HCT116 (cell line): ENCODE measurements at regions not wholly inside any gene's neighbourhood (a gene's known extent, or its start where the extent isn't known, plus 50 kb on each side); places are given as distances from the start of the nearest gene placed in this dataset.

Source experiments
- ATAC-seq: fragments of 200-7000 bp; cut with Tn5 transposase; 2 replicates; pipeline ENCODE4 v1.9.1; 2020; ENCODE audit warnings: mild to moderate bottlenecking, moderate library complexity
- BruUV-seq: library from RNA; stranded (reverse); fragments of 400-500 nt; replicated peaks from 2 replicates; lab custom pipeline; 2021; lab: Mats Ljungman, UMichigan
- CTCF ChIA-PET: fragments of 300-600 bp; sonication (Branson Sonifier 250); formaldehyde crosslinking; loops from one replicate; lab custom pipeline; 2021; ENCODE audit warnings: antibody characterized with exemption; lab: Charles Lee
- POLR2A ChIA-PET: fragments of 300-600, 350-600 bp; sonication (Branson Sonifier 250); formaldehyde crosslinking; loops from one replicate; lab custom pipeline; 2021; ENCODE audit warnings: antibody characterized with exemption; lab: Charles Lee
- RAD21 ChIA-PET, 2 experiments: fragments of 300-600 bp; sonication (Branson Sonifier 250); formaldehyde crosslinking; loops; one replicate each; lab custom pipeline; 2023; ENCODE audit warnings: low total read pairs in 2 of 2; ENCODE audit not compliant: uncharacterized antibody in 2 of 2, unreplicated experiment in 2 of 2, low non-redundant PET in 1 of 2; lab: Charles Lee
- DNase-seq: peaks from one replicate; pipeline ENCODE4 v3.0.0-alpha.2; 2010; ENCODE audit warnings: low read depth, low spot score
- H2AFZ ChIP-seq: fragments of 200-600 bp; shearing (Covaris generic), sonication (generic); 2 replicates; pipeline ENCODE4 v1.6.1; 2017; ENCODE audit warnings: low read depth, mixed run types, mixed read lengths, antibody characterized with exemption, low read length; ENCODE audit not compliant: poor library complexity, severe bottlenecking
- H3K27ac ChIP-seq: 2 replicates; pipeline ENCODE4 v1.5.1; 2012; ENCODE audit warnings: low read depth, low read length
- H3K27me3 ChIP-seq: fragments of 200-600 bp; sonication (generic); 2 replicates; pipeline ENCODE4 v1.6.1; 2016; ENCODE audit warnings: mixed run types, low read length, mixed read lengths; ENCODE audit not compliant: insufficient read depth
- H3K36me3 ChIP-seq, 2 experiments: fragments of 200-500 bp in 1 of 2; fragments of 200-600 bp in 1 of 2; sonication (Bioruptor generic) in 1 of 2; sonication (generic) in 1 of 2; 2 replicates each; pipeline versions ENCODE4 v1.5.1 to v1.6.1; 2014 to 2016; ENCODE audit warnings: low read length in 2 of 2, inconsistent platforms in 1 of 2, mixed read lengths in 1 of 2, mixed run types in 1 of 2; ENCODE audit not compliant: insufficient read depth in 2 of 2, control insufficient read depth in 1 of 2
- H3K4me1 ChIP-seq, 2 experiments: fragments of 200-600 bp in 1 of 2; sonication (generic) in 1 of 2; 2 replicates each; pipeline versions ENCODE4 v1.5.1 to v1.6.1; 2012 to 2017; ENCODE audit warnings: low read length in 2 of 2, inconsistent platforms in 1 of 2, mild to moderate bottlenecking in 1 of 2, mixed read lengths in 1 of 2, mixed run types in 1 of 2, moderate library complexity in 1 of 2; ENCODE audit not compliant: insufficient read depth in 2 of 2, control insufficient read depth in 1 of 2
- H3K4me2 ChIP-seq: fragments of 200-600 bp; sonication (generic); 2 replicates; pipeline ENCODE4 v1.6.1; 2017; ENCODE audit warnings: mixed run types, low read length, mixed read lengths
- H3K4me3 ChIP-seq, 2 experiments: fragments of 200-600 bp in 1 of 2; sonication (generic) in 1 of 2; replicated peaks in 1 of 2; 2 replicates each; pipeline ENCODE4 v1.5.1; 2011 to 2016; ENCODE audit warnings: low read length in 2 of 2, control low read depth in 1 of 2, low read depth in 1 of 2, mild to moderate bottlenecking in 1 of 2, mixed read lengths in 1 of 2, mixed run types in 1 of 2
- H3K79me2 ChIP-seq: fragments of 200-600 bp; sonication (generic); 2 replicates; pipeline ENCODE4 v1.6.1; 2017; ENCODE audit warnings: mild to moderate bottlenecking, mixed run types, low read length, moderate library complexity, mixed read lengths; ENCODE audit not compliant: insufficient read depth
- H3K9ac ChIP-seq: fragments of 200-600 bp; sonication (generic); 2 replicates; pipeline ENCODE4 v1.6.1; 2016; ENCODE audit warnings: low read length, mixed read lengths
- H3K9me2 ChIP-seq: fragments of 200-600 bp; sonication (generic), shearing (Covaris generic); 2 replicates; pipeline ENCODE4 v1.6.1; 2017; ENCODE audit warnings: mixed run types, mild to moderate bottlenecking, moderate library complexity; ENCODE audit not compliant: insufficient read depth
- H3K9me3 ChIP-seq, 2 experiments: fragments of 200-500 bp in 1 of 2; fragments of 200-600 bp in 1 of 2; sonication (Bioruptor generic) in 1 of 2; sonication (generic) in 1 of 2; 2 replicates each; pipeline ENCODE4 v1.6.1; 2014 to 2017; ENCODE audit warnings: low read length in 2 of 2, mixed read lengths in 2 of 2, inconsistent platforms in 1 of 2, low read depth in 1 of 2, mild to moderate bottlenecking in 1 of 2, mixed run types in 1 of 2, moderate library complexity in 1 of 2; ENCODE audit not compliant: control insufficient read depth in 1 of 2, insufficient read depth in 1 of 2
- H4K20me1 ChIP-seq: fragments of 200-600 bp; sonication (generic), shearing (Covaris generic); 2 replicates; pipeline ENCODE4 v1.6.1; 2017; ENCODE audit warnings: mixed run types, mild to moderate bottlenecking, moderate library complexity; ENCODE audit not compliant: insufficient read depth
- CEBPB ChIP-seq: IDR thresholded peaks from 2 replicates; pipeline ENCODE4 v1.6.1; 2012; ENCODE audit warnings: low read depth
- ELF1 ChIP-seq: IDR thresholded peaks from 2 replicates; pipeline ENCODE4 v1.6.1; 2012; ENCODE audit warnings: low read depth, borderline replicate concordance
- EZH2 ChIP-seq: fragments of 200-600 bp; sonication (generic); IDR thresholded peaks from 2 replicates; pipeline ENCODE4 v1.6.1; 2017; ENCODE audit warnings: antibody characterized with exemption, mixed run types
- FOSL1 ChIP-seq: IDR thresholded peaks from 2 replicates; pipeline ENCODE4 v1.6.1; 2012; ENCODE audit warnings: low read depth
- JUND ChIP-seq: IDR thresholded peaks from 2 replicates; pipeline ENCODE4 v1.6.1; 2012
- SRF ChIP-seq: IDR thresholded peaks from 2 replicates; pipeline ENCODE4 v1.6.1; 2012; ENCODE audit warnings: low read depth
- intact Hi-C: fragments of 100-400 bp; cut with micrococcal nuclease; formaldehyde crosslinking; loops from 2 replicates; pipeline ENCODE4 v1.10.0; 2022
- TF ChIP-seq, protein P1 (sequence below): IDR thresholded peaks from 2 replicates; pipeline ENCODE4 v1.6.1; 2011; ENCODE audit warnings: mild to moderate bottlenecking, low read length, moderate library complexity; ENCODE audit not compliant: insufficient replicate concordance; ENCODE audit errors: extremely low read depth

DNA sequence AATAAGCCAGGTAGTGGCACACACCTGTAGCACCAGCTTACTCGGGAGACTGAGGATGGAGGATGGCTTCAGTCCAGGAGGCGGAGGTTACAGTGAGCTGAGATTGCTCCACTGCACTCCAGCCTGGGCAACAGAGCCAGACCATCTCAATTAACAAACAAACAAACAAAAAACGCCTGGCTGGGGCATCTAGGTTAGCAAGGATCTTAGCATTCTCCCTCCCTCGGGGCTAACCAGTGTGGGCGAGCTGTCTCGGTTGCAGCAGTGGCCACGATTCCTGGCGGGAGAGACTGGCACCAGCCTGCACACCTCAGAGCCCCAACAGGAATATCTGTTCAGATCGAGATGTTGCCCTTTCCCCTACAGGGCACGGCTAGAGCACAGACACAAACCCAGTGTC lies 91.3 kb upstream of the KCTD7 start:
- Histone ChIP-seq H3K4me1 (peaks cover 9 to 16% of the 10 kb centered on the region in 2 experiments), H3K9me3 (no peaks in the 10 kb centered on the region), H3K79me2 (no peaks in the 10 kb centered on the region), H3K9me2 (no peaks in the 10 kb centered on the region), H3K27me3 (no peaks in the 10 kb centered on the region), H3K36me3 (no peaks in the 10 kb centered on the region; a peak in 1 of 4 replicates)
- DNase-seq, result no peak
- TF ChIP-seq EZH2 (no peak), CEBPB (no peak), JUND (no peak), SRF (no peak)
- TF ChIP-seq, protein P1, sequence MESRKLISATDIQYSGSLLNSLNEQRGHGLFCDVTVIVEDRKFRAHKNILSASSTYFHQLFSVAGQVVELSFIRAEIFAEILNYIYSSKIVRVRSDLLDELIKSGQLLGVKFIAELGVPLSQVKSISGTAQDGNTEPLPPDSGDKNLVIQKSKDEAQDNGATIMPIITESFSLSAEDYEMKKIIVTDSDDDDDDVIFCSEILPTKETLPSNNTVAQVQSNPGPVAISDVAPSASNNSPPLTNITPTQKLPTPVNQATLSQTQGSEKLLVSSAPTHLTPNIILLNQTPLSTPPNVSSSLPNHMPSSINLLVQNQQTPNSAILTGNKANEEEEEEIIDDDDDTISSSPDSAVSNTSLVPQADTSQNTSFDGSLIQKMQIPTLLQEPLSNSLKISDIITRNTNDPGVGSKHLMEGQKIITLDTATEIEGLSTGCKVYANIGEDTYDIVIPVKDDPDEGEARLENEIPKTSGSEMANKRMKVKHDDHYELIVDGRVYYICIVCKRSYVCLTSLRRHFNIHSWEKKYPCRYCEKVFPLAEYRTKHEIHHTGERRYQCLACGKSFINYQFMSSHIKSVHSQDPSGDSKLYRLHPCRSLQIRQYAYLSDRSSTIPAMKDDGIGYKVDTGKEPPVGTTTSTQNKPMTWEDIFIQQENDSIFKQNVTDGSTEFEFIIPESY, result no peak
- TF ChIP-seq, all 23 proteins: peak for 0
- H3K4me2 ChIP-seq, result no peak overlapping the region
- no peak for ATAC-seq
- ChIA-PET POLR2A (no interaction called here), RAD21 (no interaction called here), CTCF (no interaction called here)
- H4K20me1 ChIP-seq, result no peaks in the 10 kb centered on the region
- intact Hi-C loops, result no loop called here
- H3K9ac ChIP-seq, result no peak overlapping the region
- BruUV-seq, result no TSS peak
- H2AFZ ChIP-seq, result no peak overlapping the region
- no peak overlapping the region for H3K27ac ChIP-seq
- no peak overlapping the region for H3K4me3 ChIP-seq

DNA sequence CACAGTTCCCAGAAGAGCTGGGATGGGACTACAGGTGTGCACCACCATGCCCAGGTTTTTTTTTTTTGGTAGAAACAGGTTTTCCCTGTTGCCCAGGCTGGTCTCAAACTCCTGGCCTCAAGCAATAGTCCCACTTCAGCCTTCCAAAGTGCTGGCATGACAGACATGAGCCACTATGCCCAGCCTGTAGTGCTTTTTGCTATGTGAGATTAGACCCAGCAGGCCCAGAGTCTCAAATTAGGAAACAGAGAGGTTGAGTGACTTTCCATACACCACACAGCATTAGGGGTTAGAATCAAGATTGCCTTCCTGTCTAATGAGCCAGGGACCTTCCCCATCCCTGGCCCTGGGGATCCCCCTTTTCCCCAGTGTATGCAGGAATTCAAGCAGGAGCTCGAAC lies 90.8 kb upstream of the KCTD7 start:
- Histone ChIP-seq H3K36me3 (no peaks in the 10 kb centered on the region; a peak in 1 of 4 replicates), H3K79me2 (no peaks in the 10 kb centered on the region), H3K9ac (no peak overlapping the region), H3K9me2 (no peaks in the 10 kb centered on the region), H3K27ac (no peak overlapping the region), H3K4me3 (no peak overlapping the region), H3K27me3 (no peaks in the 10 kb centered on the region), H4K20me1 (no peaks in the 10 kb centered on the region), H3K9me3 (no peaks in the 10 kb centered on the region), H3K4me1 (peaks cover 9 to 11% of the 10 kb centered on the region in 2 experiments), H2AFZ (no peak overlapping the region), H3K4me2 (no peak overlapping the region)
- intact Hi-C loops, result no loop called here
- ChIA-PET RAD21 (no interaction called here), CTCF (no interaction called here), POLR2A (no interaction called here)
- ATAC-seq, result no peak
- no peak for DNase-seq
- TF ChIP-seq, protein P1, result no peak
- TF ChIP-seq ELF1 (no peak), FOSL1 (no peak)
- BruUV-seq, result no TSS peak
